ENCODE measurements at regions not wholly inside any gene's neighbourhood (a gene's known extent, or its start where the extent isn't known, plus 50 kb on each side); places are given as distances from the start of the nearest gene placed in this dataset.
"Not testable (repeated sequence)": the region's sequence is repeated elsewhere in the genome, so short reads cannot be mapped to it uniquely, and the experiment has no call there.

DNA sequence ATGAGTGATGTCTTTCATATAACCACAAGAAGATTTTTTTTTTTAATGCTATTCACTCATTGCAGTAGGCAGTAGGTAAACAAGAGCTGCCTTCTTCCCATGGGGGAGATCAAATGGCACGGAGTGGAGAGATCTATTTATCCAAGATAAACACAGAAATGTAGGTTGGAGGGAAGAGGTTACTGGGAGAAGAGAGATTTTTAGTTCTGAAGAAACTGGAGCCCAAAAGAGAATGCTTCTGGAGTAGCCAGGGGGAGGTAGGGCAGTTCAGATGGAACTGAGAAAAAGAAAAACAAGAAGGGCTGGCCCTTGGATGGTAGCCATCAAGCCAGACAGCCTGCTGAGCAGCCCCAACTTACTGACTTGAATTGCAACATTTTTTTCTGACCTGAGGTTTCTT is 270.1 kb upstream of the TPK1 start:
- no peaks in the 10 kb centered on the region for H3K9me3 ChIP-seq (replicated peaks; ENCODE audit: control insufficient read depth, low read depth, low read length)
- no peak overlapping the region for H3K4me3 ChIP-seq (ENCODE audit: low read length)
- no peaks in the 10 kb centered on the region for H3K27me3 ChIP-seq (ENCODE audit: control insufficient read depth, insufficient read depth, low read length)
- no peaks in the 10 kb centered on the region for H3K36me3 ChIP-seq (ENCODE audit: control insufficient read depth, insufficient read depth, low read length)
- H3K4me1 ChIP-seq (ENCODE audit: control insufficient read depth, insufficient read depth, low read length), result no peaks in the 10 kb centered on the region
- no peak for DNase-seq
- WGBS (ENCODE audit: insufficient coverage), result no CpG with 5 or more reads among the region's 1 CpG
- H3K27ac ChIP-seq (ENCODE audit: low read length), result no peak overlapping the region

GRCh38 chr7:145105561-145105960 is 269.7 kb upstream of the TPK1 start:
- H3K27ac ChIP-seq (ENCODE audit: low read length), result no peak overlapping the region
- WGBS (ENCODE audit: insufficient coverage), result no CpG with 5 or more reads among the region's 2 CpGs

GRCh38 chr7:145104400-145104799 is 268.5 kb upstream of the TPK1 start:
- no peaks in the 10 kb centered on the region for H3K9me3 ChIP-seq (replicated peaks; ENCODE audit: control insufficient read depth, low read depth, low read length)
- no CpG with 5 or more reads among the region's 1 CpG for WGBS (ENCODE audit: insufficient coverage)
- H3K36me3 ChIP-seq (ENCODE audit: control insufficient read depth, insufficient read depth, low read length), result no peaks in the 10 kb centered on the region
- no peak for DNase-seq
- no peak overlapping the region for H3K4me3 ChIP-seq (ENCODE audit: low read length)
- H3K27me3 ChIP-seq (ENCODE audit: control insufficient read depth, insufficient read depth, low read length), result no peaks in the 10 kb centered on the region
- no peak overlapping the region for H3K27ac ChIP-seq (ENCODE audit: low read length)
- no peaks in the 10 kb centered on the region for H3K4me1 ChIP-seq (ENCODE audit: control insufficient read depth, insufficient read depth, low read length)

More at GRCh38 chr7:145105561-145105960, 269.7 kb upstream of the TPK1 start:
- H3K27me3 ChIP-seq (ENCODE audit: control insufficient read depth, insufficient read depth, low read length), result no peaks in the 10 kb centered on the region
- no peaks in the 10 kb centered on the region for H3K4me1 ChIP-seq (ENCODE audit: control insufficient read depth, insufficient read depth, low read length)
- no peaks in the 10 kb centered on the region for H3K36me3 ChIP-seq (ENCODE audit: control insufficient read depth, insufficient read depth, low read length)
- no peak overlapping the region for H3K4me3 ChIP-seq (ENCODE audit: low read length)
- no peak for DNase-seq
- H3K9me3 ChIP-seq (replicated peaks; ENCODE audit: control insufficient read depth, low read depth, low read length), result no peaks in the 10 kb centered on the region

DNA sequence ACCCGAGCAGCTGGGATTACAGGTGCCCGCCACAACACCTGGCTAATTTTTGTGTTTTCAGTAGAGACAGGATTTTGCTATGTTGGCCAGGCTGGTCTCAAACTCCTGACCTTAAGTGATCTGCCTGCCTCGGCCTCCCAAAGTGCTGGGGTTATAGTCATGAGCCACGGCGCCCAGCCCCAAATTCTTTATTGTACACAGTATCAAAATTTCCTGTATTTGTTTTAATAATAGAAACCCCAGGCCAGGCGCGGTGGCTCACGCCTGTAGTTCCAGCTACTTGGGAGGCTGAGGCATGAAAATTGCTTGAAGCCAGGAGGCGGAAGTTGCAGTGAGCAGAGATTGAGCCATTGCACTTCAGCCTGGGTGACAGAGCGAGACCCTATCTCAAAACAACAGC is 266.3 kb upstream of the TPK1 start:
- H3K27ac ChIP-seq (ENCODE audit: low read length); H3K9me3 ChIP-seq (replicated peaks; ENCODE audit: control insufficient read depth, low read depth, low read length); DNase-seq; H3K4me3 ChIP-seq (ENCODE audit: low read length); H3K27me3 ChIP-seq (ENCODE audit: control insufficient read depth, insufficient read depth, low read length); H3K4me1 ChIP-seq (ENCODE audit: control insufficient read depth, insufficient read depth, low read length); H3K36me3 ChIP-seq (ENCODE audit: control insufficient read depth, insufficient read depth, low read length): not testable (repeated sequence)
- WGBS (ENCODE audit: insufficient coverage), result 68% methylated on average over 3 of the region's 10 CpGs

DNA sequence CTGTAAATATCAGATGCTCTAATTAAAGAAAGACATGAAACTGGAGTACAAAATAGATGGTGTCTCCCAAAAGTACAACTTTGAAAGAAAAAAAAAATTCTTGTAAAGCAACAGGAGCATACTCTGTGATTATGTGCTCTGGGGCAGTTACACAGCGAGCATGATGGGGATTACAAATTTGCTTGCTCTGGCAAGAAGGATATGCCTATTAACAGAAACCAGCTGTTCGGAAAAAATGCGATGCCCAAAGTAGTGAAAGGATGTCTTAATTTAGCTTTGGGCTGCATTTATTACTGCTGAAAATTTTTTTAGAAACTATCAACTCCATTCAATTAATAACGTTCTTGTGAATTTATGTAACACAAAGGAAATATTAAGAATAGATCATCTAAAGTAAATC is 256.9 kb upstream of the TPK1 start:
- Histone ChIP-seq H3K4me1 (ENCODE audit: control insufficient read depth, insufficient read depth, low read length) (no peaks in the 10 kb centered on the region), H3K36me3 (ENCODE audit: control insufficient read depth, insufficient read depth, low read length) (no peaks in the 10 kb centered on the region), H3K27me3 (ENCODE audit: control insufficient read depth, insufficient read depth, low read length) (no peaks in the 10 kb centered on the region), H3K9me3 (replicated peaks; ENCODE audit: control insufficient read depth, low read depth, low read length) (no peaks in the 10 kb centered on the region), H3K4me3 (ENCODE audit: low read length) (no peak overlapping the region), H3K27ac (ENCODE audit: low read length) (no peak overlapping the region)
- 40% methylated on average over 1 of the region's 4 CpGs for WGBS (ENCODE audit: insufficient coverage)
- DNase-seq, result peak; percentile 58

- Histone ChIP-seq H3K4me3 (ENCODE audit: low read length) (no peak overlapping the region), H3K27ac (ENCODE audit: low read length) (no peak overlapping the region), H3K27me3 (ENCODE audit: control insufficient read depth, insufficient read depth, low read length) (no peaks in the 10 kb centered on the region), H3K36me3 (ENCODE audit: control insufficient read depth, insufficient read depth, low read length) (no peaks in the 10 kb centered on the region), H3K9me3 (replicated peaks; ENCODE audit: control insufficient read depth, low read depth, low read length) (no peaks in the 10 kb centered on the region), H3K4me1 (ENCODE audit: control insufficient read depth, insufficient read depth, low read length) (no peaks in the 10 kb centered on the region)
- WGBS (ENCODE audit: insufficient coverage), result no CpG with 5 or more reads among the region's 3 CpGs
- no peak for DNase-seq
These were observed 252.4 kb upstream of the TPK1 start for GRCh38 chr7:145088111-145088745.

DNA sequence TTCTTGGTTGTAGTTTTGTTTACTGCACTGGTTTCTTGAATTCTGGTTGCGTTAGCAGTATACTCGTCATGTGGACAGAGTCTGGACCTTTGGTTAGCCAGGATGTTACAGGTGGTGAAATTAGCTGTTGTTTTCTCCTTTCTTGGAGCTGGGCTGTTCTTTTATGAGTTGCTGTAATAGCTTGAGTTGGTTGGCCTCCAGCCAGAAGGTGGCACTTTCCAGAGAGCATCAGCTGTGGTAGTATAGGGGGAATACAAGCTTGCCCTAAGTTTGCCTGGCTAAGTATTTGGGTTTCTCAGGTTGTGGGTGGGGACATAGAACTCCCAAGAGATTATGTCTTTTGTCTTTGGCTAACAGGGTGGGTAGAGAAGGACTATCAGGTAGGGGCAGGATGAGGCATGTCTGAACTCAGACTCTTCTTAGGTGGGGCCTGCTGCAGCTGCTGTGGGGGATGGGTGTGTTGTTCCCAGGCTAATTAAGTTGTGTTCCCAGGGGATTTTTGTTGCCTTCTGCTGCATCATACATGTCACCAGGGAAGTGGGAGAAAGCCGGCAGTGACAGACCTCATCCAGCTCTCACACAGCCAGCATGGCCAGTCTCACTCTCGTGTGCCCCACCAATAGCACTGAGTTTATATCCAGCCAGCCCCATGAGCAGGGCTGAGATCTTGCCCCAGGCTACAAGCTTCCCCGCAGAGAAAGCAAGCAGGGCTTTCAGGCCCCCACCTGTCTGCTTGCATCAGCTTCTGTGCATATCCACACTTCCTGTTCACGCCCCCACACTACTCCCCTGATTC is 246.7 kb upstream of the TPK1 start:
- Histone ChIP-seq H3K4me3 (ENCODE audit: low read length) (no peak overlapping the region), H3K9me3 (replicated peaks; ENCODE audit: control insufficient read depth, low read depth, low read length) (no peaks in the 10 kb centered on the region), H3K27me3 (ENCODE audit: control insufficient read depth, insufficient read depth, low read length) (no peaks in the 10 kb centered on the region), H3K36me3 (ENCODE audit: control insufficient read depth, insufficient read depth, low read length) (no peaks in the 10 kb centered on the region), H3K27ac (ENCODE audit: low read length) (no peak overlapping the region), H3K4me1 (ENCODE audit: control insufficient read depth, insufficient read depth, low read length) (peaks cover 10% of the 10 kb centered on the region)
- WGBS (ENCODE audit: insufficient coverage), result 71% methylated on average over 5 of the region's 6 CpGs
- no peak for DNase-seq

DNA sequence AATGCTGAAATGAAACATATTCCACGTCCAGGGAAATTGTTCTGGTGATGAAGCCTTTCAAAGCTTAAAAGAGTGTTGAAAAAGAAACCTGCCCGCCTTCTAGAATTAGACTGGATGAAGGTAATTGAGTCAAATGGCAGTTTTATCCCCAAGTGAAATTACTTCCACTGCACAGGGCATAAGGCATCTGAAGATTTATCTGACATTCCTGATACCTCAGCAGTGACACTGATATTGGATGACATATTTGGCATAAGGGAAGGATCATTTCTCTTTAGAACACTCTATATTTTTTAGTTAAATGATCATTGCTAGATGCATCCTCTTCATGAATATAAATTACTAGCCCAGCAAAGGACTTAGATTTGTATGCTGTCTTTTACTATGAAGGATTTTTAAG is 229.6 kb upstream of the TPK1 start:
- no peaks in the 10 kb centered on the region for H3K9me3 ChIP-seq (replicated peaks; ENCODE audit: control insufficient read depth, low read depth, low read length)
- no peak overlapping the region for H3K4me3 ChIP-seq (ENCODE audit: low read length)
- 20% methylated on average over 1 of the region's 2 CpGs for WGBS (ENCODE audit: insufficient coverage)
- H3K36me3 ChIP-seq (ENCODE audit: control insufficient read depth, insufficient read depth, low read length), result no peaks in the 10 kb centered on the region
- H3K27me3 ChIP-seq (ENCODE audit: control insufficient read depth, insufficient read depth, low read length), result no peaks in the 10 kb centered on the region
- no peaks in the 10 kb centered on the region for H3K4me1 ChIP-seq (ENCODE audit: control insufficient read depth, insufficient read depth, low read length)
- no peak overlapping the region for H3K27ac ChIP-seq (ENCODE audit: low read length)
- DNase-seq, result no peak

- Histone ChIP-seq H3K4me3 (ENCODE audit: low read length) (no peak overlapping the region), H3K36me3 (ENCODE audit: control insufficient read depth, insufficient read depth, low read length) (no peaks in the 10 kb centered on the region)
These were observed 228.3 kb upstream of the TPK1 start for GRCh38 chr7:145064114-145064513.

GRCh38 chr7:145053781-145054180 is 217.9 kb upstream of the TPK1 start:
- DNase-seq, result no peak
- no CpG with 5 or more reads among the region's 5 CpGs for WGBS (ENCODE audit: insufficient coverage)
- no peaks in the 10 kb centered on the region for H3K36me3 ChIP-seq (ENCODE audit: control insufficient read depth, insufficient read depth, low read length)
- H3K9me3 ChIP-seq (replicated peaks; ENCODE audit: control insufficient read depth, low read depth, low read length), result no peaks in the 10 kb centered on the region
- H3K4me3 ChIP-seq (ENCODE audit: low read length), result no peak overlapping the region
- H3K4me1 ChIP-seq (ENCODE audit: control insufficient read depth, insufficient read depth, low read length), result peaks cover 2% of the 10 kb centered on the region
- H3K27me3 ChIP-seq (ENCODE audit: control insufficient read depth, insufficient read depth, low read length), result no peaks in the 10 kb centered on the region
- H3K27ac ChIP-seq (ENCODE audit: low read length), result no peak overlapping the region

More at GRCh38 chr7:145064114-145064513, 228.3 kb upstream of the TPK1 start:
- no peaks in the 10 kb centered on the region for H3K27me3 ChIP-seq (ENCODE audit: control insufficient read depth, insufficient read depth, low read length)
- H3K9me3 ChIP-seq (replicated peaks; ENCODE audit: control insufficient read depth, low read depth, low read length), result no peaks in the 10 kb centered on the region
- DNase-seq, result no peak
- H3K4me1 ChIP-seq (ENCODE audit: control insufficient read depth, insufficient read depth, low read length), result no peaks in the 10 kb centered on the region
- WGBS (ENCODE audit: insufficient coverage), result no CpG with 5 or more reads among the region's 4 CpGs
- H3K27ac ChIP-seq (ENCODE audit: low read length), result no peak overlapping the region

All from muscle of leg (tissue), 3 donors.